SK-MEL-5 (cell line): ENCODE measurements at regions not wholly inside any gene's neighbourhood (a gene's known extent, or its start where the extent isn't known, plus 50 kb on each side); places are given as distances from the start of the nearest gene placed in this dataset.

ENCODE experiments used
- DNase-seq: peaks from one replicate; pipeline ENCODE4 v3.0.0-alpha.2; 2016; ENCODE audit warnings: low read depth, low spot score
- in situ Hi-C: cut with HindIII; loops from 2 replicates; pipeline ENCODE4 v1.10.0; 2016; ENCODE audit warnings: low sequenced_read_pairs, high pct_unique_total_duplicates, low pct_unique_long_range_greater_than_20kb

GRCh38 chr15:69854001-69854400, 243.7 kb downstream of the TLE3 start:
- DNase-seq, result no peak
- in situ Hi-C loops, result no loop called here

- no peak for DNase-seq
- in situ Hi-C loops, result no loop called here
Measured at GRCh38 chr15:69854521-69855181, 243.1 kb downstream of the TLE3 start.

DNA sequence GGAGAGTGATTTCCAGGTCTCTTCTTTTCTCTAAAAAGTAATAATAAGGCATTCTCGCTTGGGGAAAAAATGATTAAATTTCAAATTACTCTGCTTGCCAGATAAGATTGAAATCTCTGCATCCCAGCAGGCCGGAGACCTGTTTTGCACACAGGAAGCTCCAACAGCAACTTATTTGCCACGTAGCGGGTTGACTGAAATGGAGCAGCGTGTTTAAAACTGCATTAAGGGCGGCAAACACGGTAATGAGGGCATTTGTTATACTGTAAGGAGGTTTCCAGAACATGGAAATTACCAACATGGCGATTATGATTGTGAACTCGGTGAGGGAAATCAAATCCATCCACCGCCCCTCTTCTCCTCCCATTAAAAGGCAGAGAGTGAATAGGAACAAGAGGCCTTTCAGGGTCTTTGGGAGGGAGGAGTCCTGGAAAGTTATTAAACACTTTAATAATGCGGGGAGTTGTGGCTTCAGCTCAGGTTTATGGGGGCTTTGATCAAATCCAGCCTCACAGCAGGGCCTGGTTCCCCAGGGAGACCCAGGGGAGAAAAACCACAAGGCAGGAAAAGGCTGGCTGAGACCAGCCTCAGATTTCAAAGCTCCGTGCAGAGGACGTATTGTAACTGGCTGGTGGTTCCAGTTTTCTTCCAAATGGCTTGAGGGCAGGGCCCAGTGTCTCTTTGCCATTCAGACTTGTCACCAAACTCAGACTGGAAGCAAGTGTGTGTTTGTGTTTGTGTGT, 242.3 kb downstream of the TLE3 start:
- no peak for DNase-seq
- in situ Hi-C loops, result no loop called here

- no peak for DNase-seq
- in situ Hi-C loops, result no loop called here
Measured at GRCh38 chr15:69857250-69857649, 240.5 kb downstream of the TLE3 start.

DNA sequence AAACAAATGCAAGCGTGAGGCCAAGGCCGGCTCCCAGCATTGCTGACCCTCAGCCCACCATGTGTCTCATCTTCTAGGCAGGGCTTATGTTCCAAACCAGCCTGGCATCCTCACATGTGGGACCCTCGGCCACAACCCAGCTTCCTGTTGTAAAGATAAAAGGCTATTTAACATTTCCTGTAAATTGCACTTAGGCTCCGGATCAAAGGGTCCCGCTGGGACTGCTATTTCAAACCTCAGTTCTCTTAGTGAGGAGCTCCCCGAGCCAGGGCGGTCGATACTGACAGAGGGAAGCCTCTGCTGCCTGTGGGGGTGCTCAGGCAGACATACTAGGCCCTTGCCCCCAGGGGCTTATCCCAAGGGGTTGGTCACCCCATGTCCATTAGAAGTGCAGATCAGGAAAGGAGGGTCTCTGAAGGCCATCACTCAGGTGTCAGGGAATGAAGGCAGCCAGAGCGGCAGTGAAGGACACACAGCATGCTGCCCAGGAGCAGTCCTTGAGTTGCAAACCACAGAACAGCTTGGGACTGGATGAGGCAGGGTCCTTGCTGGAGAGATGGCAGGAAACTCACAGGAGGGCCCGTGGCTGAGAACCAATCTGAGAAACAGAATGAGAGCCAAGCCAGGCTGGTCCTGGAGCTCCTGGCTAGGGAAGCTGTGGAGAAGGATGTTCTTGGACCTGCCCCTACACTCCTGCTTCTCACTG, 239.9 kb downstream of the TLE3 start:
- DNase-seq, result no peak
- in situ Hi-C loops, result no loop called here

DNA sequence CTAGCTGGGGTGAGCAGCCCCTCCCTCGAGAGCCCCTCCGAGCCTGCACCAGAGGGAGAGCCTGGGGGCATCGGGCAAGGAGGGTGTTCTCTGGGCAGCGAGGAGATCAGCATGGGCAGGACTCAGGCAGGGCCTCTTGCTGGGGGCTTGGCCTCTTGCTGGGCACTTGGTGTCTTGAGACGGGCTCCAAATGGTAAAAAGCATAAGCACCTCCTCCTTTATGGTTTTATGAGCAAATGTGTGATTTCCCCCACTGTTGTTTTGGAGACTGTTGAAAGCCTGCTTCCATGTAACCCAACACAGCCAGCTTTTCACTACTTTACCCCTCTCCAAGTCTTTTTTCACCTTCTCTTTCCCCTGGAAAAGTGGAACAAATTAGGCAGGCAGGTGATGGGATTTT, 239.3 kb downstream of the TLE3 start:
- DNase-seq, result no peak
- in situ Hi-C loops, result no loop called here

- DNase-seq, result no peak
- in situ Hi-C loops, result no loop called here
Measured at GRCh38 chr15:69859866-69860265, 237.9 kb downstream of the TLE3 start.

- no peak for DNase-seq
- in situ Hi-C loops, result no loop called here
Measured at GRCh38 chr15:69860321-69860720, 237.4 kb downstream of the TLE3 start.

DNA sequence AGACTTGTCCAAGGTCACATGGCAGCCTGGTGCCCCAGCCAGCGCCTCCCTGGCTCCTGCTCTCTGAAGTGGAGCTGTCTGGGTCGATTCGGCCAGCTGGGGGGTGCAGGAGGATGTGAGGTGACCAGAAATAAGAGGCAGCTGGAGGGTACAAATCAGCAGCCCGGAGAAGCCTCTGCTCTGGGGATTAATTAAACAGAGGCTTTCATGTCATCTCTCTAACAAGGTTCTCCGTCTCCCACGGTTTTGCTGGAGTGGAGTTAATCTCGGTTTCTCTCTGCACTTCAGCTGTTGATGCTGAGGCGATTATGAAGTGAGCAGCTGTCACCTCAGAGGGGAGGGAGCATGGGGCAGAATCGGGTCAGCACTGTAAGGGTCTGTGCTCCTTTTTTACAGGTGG, 236.8 kb downstream of the TLE3 start:
- in situ Hi-C loops, result no loop called here
- no peak for DNase-seq

DNA sequence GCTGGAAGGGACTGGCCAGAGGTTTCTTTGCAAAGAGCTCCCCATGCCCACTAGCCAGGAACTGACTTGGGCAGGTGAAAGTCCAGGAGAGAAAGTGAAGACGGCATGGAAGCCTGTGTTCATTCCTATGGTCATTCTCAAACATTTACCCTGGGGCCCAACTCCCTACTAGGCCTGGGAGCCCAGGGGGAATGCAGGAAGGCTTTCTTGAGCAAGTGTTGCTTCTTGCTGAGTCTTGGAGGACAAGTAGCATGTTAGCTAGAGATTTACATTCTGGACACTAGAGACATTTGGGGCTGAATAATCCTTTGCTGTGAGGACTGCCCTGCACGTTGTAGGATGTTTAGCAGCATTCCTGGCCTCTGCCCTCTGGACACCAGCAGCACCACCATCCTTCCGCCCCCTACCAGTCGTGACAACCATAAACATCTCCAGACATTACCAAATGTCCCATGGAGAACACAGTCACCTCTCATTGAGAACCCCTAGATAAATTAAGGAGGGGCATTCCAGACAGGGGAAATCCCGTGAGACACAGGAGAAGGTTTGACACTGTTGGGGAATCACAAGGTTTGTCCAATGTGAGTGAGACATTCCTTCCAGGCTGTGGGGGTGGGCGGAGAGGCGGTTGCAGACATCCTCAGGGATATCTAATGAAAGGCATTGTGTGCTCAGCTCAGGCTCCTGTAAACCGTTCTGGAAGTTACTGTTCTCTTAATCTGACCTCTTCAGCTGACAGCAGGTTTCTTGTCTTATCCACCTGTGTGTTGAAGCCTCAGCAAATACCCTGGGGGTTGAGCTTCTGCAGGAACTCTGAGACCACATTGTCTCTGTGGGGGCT, 236.2 kb downstream of the TLE3 start:
- DNase-seq, result peak; percentile 31

GRCh38 chr15:69862540-69862939, 235.2 kb downstream of the TLE3 start:
- in situ Hi-C loops, result no loop called here
- no peak for DNase-seq

More for the DNA sequence above, 236.2 kb downstream of the TLE3 start:
- in situ Hi-C loops, result no loop called here

DNA sequence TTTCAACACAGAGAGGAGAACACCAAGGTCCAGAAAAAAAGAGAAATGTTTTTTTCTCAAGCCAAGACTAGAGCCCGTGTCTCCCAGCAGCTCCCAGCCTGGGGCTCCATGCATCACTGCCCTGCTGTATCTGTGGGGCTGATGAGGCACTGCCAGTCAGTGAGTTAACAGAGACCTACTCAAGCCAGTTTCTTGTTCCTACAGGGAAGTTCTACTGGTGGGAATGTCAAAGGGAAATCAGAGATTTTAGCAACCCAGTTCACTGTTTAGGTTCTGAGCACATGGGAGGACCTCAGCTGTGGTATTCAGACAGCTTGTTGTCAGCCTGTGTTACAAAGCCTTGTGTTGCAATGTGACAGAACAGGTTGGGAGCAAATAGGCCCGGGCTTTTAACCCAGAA, 234.3 kb downstream of the TLE3 start:
- in situ Hi-C loops, result no loop called here

GRCh38 chr15:69865369-69865768, 232.3 kb downstream of the TLE3 start:
- in situ Hi-C loops, result no loop called here
- no peak for DNase-seq

More for the DNA sequence above, 234.3 kb downstream of the TLE3 start:
- DNase-seq, result no peak

- no peak for DNase-seq
- in situ Hi-C loops, result no loop called here
Measured at GRCh38 chr15:69868756-69869155, 229.0 kb downstream of the TLE3 start.

GRCh38 chr15:69869291-69869690, 228.4 kb downstream of the TLE3 start:
- DNase-seq, result no peak
- in situ Hi-C loops, result no loop called here

- in situ Hi-C loops, result no loop called here
- DNase-seq, result no peak
Measured at GRCh38 chr15:69869881-69870505, 227.7 kb downstream of the TLE3 start.

DNA sequence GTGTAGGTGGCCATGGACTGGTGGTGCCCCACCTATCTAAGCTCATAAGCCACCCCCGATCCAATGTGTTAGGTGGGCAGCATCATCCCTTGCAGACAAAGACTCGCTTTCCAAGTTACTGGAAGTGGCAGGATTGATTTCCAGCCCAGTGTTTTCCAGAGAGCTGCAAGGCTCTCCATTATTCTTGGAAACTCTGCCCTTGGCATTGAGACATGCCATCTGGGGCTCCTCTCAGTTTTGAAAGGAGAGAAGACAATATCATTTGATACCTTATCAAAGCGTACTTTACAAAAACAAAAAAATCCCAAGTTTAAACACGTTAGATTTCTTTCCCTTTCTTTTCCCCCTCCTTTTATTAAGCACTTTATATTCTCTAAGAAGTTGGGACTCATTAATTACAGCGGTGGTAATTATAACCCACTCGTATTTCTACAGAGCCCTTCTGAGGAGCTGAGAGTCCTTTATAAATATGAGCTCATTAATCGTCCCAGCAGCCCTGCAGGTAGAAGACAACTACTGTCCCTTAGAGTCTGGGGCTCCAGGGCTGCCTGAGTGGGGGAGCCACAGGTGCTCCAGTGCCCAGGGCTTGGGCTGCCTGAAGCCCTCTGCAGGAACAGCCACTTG, 226.1 kb downstream of the TLE3 start:
- DNase-seq, result no peak
- in situ Hi-C loops, result no loop called here
